ENCODE measurements at regions not wholly inside any gene's neighbourhood (a gene's known extent, or its start where the extent isn't known, plus 50 kb on each side); places are given as distances from the start of the nearest gene placed in this dataset.

GRCh38 chr12:24212496-24212895 lies 263.0 kb upstream of the SOX5 start:
- CTCF ChIA-PET (ENCODE audit: low intra/inter-chr PET ratio): no interaction called here
- H4K20me1 ChIP-seq (replicated peaks; ENCODE audit: control insufficient read depth, insufficient read depth, low read length): no peaks in the 10 kb centered on the region
- 3% methylated on average over 2 of the region's 2 CpGs for WGBS (ENCODE audit: insufficient coverage, low coverage, missing lambda C conversion rate)
- H3K9me3 ChIP-seq (replicated peaks; ENCODE audit: control insufficient read depth, insufficient read depth, low read depth, low read length): no peaks in the 10 kb centered on the region
- H3K79me2 ChIP-seq (ENCODE audit: control insufficient read depth, insufficient read depth, low read length): no peaks in the 10 kb centered on the region
- no peak overlapping the region for H3K27ac ChIP-seq (ENCODE audit: extremely low read depth, low read depth, low read length)
- TF ChIP-seq NR2C2 (CRISPR knock-in tag; IDR thresholded peaks at IDR 0.05): no peak
- no peak for TF ChIP-seq NR2C2 (tag; IDR thresholded peaks at IDR 0.05)
- TF ChIP-seq MITF (IDR thresholded peaks at IDR 0.05): no peak
- TF ChIP-seq NCOA4 (IDR thresholded peaks at IDR 0.05; ENCODE audit: partially characterized antibody): no peak
- no peak for TF ChIP-seq FOXK2 (conservative IDR thresholded peaks at IDR 0.05 in 1 of 2, IDR thresholded peaks at IDR 0.05 in 1 of 2; ENCODE audit: low read depth in 2 of 2)
- TF ChIP-seq HDAC8 (tag; IDR thresholded peaks at IDR 0.05): no peak
- no peak for TF ChIP-seq MED1 (CRISPR knock-in tag; IDR thresholded peaks at IDR 0.05; ENCODE audit: borderline replicate concordance)
- TF ChIP-seq ESRRA (IDR thresholded peaks at IDR 0.05; ENCODE audit: borderline replicate concordance, low read depth): no peak
- no peak for TF ChIP-seq ZNF407 (IDR thresholded peaks at IDR 0.05; ENCODE audit: low read depth)
- TF ChIP-seq NR1H2 (CRISPR knock-in tag; IDR thresholded peaks at IDR 0.05): no peak
- POLR2A ChIA-PET: no interaction called here
- no peaks in the 10 kb centered on the region for H3K9me1 ChIP-seq (ENCODE audit: control insufficient read depth, insufficient read depth, low read length)
- H2AFZ ChIP-seq (ENCODE audit: low read depth, low read length): no peak overlapping the region
- no peak overlapping the region for H3K4me3 ChIP-seq
- H3K4me2 ChIP-seq (ENCODE audit: insufficient read depth, low read length): no peak overlapping the region
- no TSS peak for BruUV-seq (replicated peaks)
- H3K36me3 ChIP-seq (ENCODE audit: control insufficient read depth, insufficient read depth, low read length): no peaks in the 10 kb centered on the region
- intact Hi-C loops (cut with micrococcal nuclease) (no loop called here), in situ Hi-C loops (cut with MboI) (no loop called here)
- FAIRE-seq (no peak), ATAC-seq (no peak), DNase-seq (ENCODE audit: extremely low read depth in 1 of 4, low spot score in 3 of 4) (no peak)
- no peaks in the 10 kb centered on the region for H3K27me3 ChIP-seq (ENCODE audit: control insufficient read depth in 2 of 2, insufficient read depth in 2 of 2, low read length in 2 of 2)
- peaks cover 0 to 4% of the 10 kb centered on the region in 2 experiments; a peak in 1 of 5 replicates for H3K4me1 ChIP-seq (replicated peaks in 1 of 2; ENCODE audit: control insufficient read depth in 2 of 2, insufficient read depth in 2 of 2, low read length in 2 of 2)
- H3K9ac ChIP-seq (ENCODE audit: insufficient read depth in 1 of 2, low read depth in 2 of 2, low read length in 2 of 2): no peak overlapping the region
